ENCODE measurements at regions not wholly inside any gene's neighbourhood (a gene's known extent, or its start where the extent isn't known, plus 50 kb on each side); places are given as distances from the start of the nearest gene placed in this dataset.

DNA sequence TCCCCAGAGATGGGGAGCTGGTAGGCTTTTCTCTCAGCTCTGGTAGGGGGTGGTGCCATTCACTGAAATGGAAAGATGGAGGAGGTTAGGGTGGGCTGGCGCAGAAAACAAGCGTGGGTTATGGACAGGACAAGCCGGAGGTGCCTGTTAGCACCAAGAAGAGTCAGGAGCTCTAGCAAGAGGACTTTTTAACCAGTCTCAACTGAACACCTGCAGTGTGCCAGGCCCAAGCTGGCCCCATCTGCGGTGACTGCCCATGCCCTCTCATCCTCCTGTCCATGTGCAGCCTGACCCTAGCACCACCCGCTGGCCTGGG, 254.4 kb downstream of the RHOU start:
- no peaks in the 10 kb centered on the region for H3K79me2 ChIP-seq (ENCODE audit: insufficient read depth, low read length)

DNA sequence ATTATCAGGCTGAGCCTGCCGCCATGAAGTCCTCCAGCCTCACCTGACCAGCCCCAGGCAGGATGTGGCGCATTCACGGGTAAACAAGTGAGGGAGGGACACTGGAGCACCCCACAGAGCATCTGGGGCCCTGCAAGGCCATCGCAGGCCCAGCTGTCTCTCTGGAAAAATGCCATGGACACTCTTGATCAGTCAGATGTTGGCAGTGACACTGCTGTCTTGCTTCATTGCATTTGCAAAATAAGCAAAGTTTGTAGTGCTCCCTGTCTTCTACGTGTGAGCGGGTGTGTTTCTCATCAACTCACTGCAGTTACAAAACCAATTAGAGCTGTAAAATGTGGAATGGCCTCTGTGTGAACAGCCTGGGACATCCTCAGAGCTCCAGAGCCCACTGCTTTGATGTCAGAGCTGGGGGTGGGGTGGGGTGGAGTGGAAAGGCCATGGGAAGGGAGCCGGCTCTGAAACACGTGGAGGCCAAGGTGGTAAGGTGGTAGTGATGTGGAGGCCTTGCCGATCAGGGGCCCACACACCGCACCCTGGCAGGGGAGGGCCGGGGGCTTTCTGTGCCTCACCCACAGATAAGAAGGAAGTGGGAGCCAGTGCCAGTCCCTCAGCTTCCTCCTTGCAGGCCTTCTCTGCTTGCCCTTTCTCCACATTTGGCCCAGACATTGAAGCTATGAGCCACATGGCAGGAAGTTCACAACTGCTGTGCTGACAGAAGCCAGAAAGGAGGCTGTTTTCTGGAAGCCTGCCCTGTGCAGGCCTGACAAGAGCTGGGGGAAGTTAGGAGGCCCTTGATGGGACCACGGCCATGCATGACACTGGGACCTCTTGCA, 254.9 kb downstream of the RHOU start:
- H3K4me2 ChIP-seq (replicated peaks; ENCODE audit: extremely low read depth, low read length, poor library complexity, severe bottlenecking), result peak overlapping the region; percentile 19
- TF ChIP-seq, protein P1, sequence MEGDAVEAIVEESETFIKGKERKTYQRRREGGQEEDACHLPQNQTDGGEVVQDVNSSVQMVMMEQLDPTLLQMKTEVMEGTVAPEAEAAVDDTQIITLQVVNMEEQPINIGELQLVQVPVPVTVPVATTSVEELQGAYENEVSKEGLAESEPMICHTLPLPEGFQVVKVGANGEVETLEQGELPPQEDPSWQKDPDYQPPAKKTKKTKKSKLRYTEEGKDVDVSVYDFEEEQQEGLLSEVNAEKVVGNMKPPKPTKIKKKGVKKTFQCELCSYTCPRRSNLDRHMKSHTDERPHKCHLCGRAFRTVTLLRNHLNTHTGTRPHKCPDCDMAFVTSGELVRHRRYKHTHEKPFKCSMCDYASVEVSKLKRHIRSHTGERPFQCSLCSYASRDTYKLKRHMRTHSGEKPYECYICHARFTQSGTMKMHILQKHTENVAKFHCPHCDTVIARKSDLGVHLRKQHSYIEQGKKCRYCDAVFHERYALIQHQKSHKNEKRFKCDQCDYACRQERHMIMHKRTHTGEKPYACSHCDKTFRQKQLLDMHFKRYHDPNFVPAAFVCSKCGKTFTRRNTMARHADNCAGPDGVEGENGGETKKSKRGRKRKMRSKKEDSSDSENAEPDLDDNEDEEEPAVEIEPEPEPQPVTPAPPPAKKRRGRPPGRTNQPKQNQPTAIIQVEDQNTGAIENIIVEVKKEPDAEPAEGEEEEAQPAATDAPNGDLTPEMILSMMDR (IDR thresholded peaks at IDR 0.05), result no peak

More for the DNA sequence above, 254.4 kb downstream of the RHOU start:
- H2AFZ ChIP-seq (ENCODE audit: insufficient read depth, low read depth, low read length, poor library complexity, severe bottlenecking), result peak overlapping the region; percentile 36
- no peak overlapping the region for H3K4me3 ChIP-seq (replicated peaks in 1 of 3; ENCODE audit: low read depth in 2 of 3, low read length in 3 of 3)
- peaks cover 93% of the 10 kb centered on the region for H3K4me1 Mint-ChIP-seq
- no peaks in the 10 kb centered on the region for H3K9me3 Mint-ChIP-seq
- peak overlapping the region; percentile 92 to 98 (median 96) for H3K27ac Mint-ChIP-seq
- no peak overlapping the region for H3K9ac ChIP-seq (ENCODE audit: insufficient read depth, low read length, poor library complexity, severe bottlenecking)
- H3K36me3 ChIP-seq (replicated peaks in 1 of 2; ENCODE audit: control insufficient read depth in 1 of 2, insufficient read depth in 2 of 2, low read length in 2 of 2), result no peaks in the 10 kb centered on the region
- H3K27ac ChIP-seq (ENCODE audit: low read depth in 1 of 2, low read length in 2 of 2), result peak overlapping the region; percentile 91 to 92
- WGBS (ENCODE audit: insufficient coverage), result 95% methylated on average over 3 of the region's 5 CpGs
- DNase-seq, result no peak
- H3K27me3 ChIP-seq (ENCODE audit: control insufficient read depth in 2 of 2, insufficient read depth in 2 of 2, low read length in 2 of 2), result no peaks in the 10 kb centered on the region
- intact Hi-C loops (cut with micrococcal nuclease), result loop anchor here in 1 of 2 donors (5.0 kb wide), 1 partner anchor 78 kb away; no protein-coding TSS in a partner anchor
- H4K20me1 ChIP-seq (ENCODE audit: insufficient read depth, low read length), result no peaks in the 10 kb centered on the region
- H3K4me1 ChIP-seq (ENCODE audit: control insufficient read depth in 1 of 2, insufficient read depth in 2 of 2, low read length in 2 of 2), result peaks cover 86 to 96% of the 10 kb centered on the region in 2 donors
- TF ChIP-seq, protein P1 (IDR thresholded peaks at IDR 0.05), result no peak
- H3K4me2 ChIP-seq (replicated peaks; ENCODE audit: extremely low read depth, low read length, poor library complexity, severe bottlenecking), result peak overlapping the region; percentile 19
- H3K9me3 ChIP-seq (replicated peaks in 1 of 2; ENCODE audit: control insufficient read depth in 1 of 2, insufficient read depth in 1 of 2, low read length in 2 of 2), result no peaks in the 10 kb centered on the region
- H3K27me3 Mint-ChIP-seq (ENCODE audit: low read depth in 3 of 3), result no peaks in the 10 kb centered on the region
- H3K4me3 Mint-ChIP-seq, result no peak overlapping the region
- peaks cover 4 to 7% of the 10 kb centered on the region in 2 donors for H3K36me3 Mint-ChIP-seq

More for the DNA sequence above, 254.9 kb downstream of the RHOU start:
- Histone ChIP-seq H3K4me1 (ENCODE audit: control insufficient read depth in 1 of 2, insufficient read depth in 2 of 2, low read length in 2 of 2) (peaks cover 86 to 96% of the 10 kb centered on the region in 2 donors), H3K9ac (ENCODE audit: insufficient read depth, low read length, poor library complexity, severe bottlenecking) (peak overlapping the region; percentile 58), H2AFZ (ENCODE audit: insufficient read depth, low read depth, low read length, poor library complexity, severe bottlenecking) (peak overlapping the region; percentile 36), H3K79me2 (ENCODE audit: insufficient read depth, low read length) (no peaks in the 10 kb centered on the region), H3K4me3 (replicated peaks in 1 of 3; ENCODE audit: low read depth in 2 of 3, low read length in 3 of 3) (peak overlapping the region in 1 of 3 experiments; percentile 23), H3K27ac (ENCODE audit: low read depth in 1 of 2, low read length in 2 of 2) (peak overlapping the region; percentile 91 to 92), H3K27me3 (ENCODE audit: control insufficient read depth in 2 of 2, insufficient read depth in 2 of 2, low read length in 2 of 2) (no peaks in the 10 kb centered on the region), H4K20me1 (ENCODE audit: insufficient read depth, low read length) (no peaks in the 10 kb centered on the region), H3K9me3 (replicated peaks in 1 of 2; ENCODE audit: control insufficient read depth in 1 of 2, insufficient read depth in 1 of 2, low read length in 2 of 2) (no peaks in the 10 kb centered on the region), H3K36me3 (replicated peaks in 1 of 2; ENCODE audit: control insufficient read depth in 1 of 2, insufficient read depth in 2 of 2, low read length in 2 of 2) (no peaks in the 10 kb centered on the region)
- H3K27me3 Mint-ChIP-seq (ENCODE audit: low read depth in 3 of 3), result no peaks in the 10 kb centered on the region
- 14% methylated on average over 10 of the region's 12 CpGs for WGBS (ENCODE audit: insufficient coverage)
- H3K27ac Mint-ChIP-seq, result peak overlapping the region; percentile 92 to 98 (median 96)
- peaks cover 93% of the 10 kb centered on the region for H3K4me1 Mint-ChIP-seq
- intact Hi-C loops (cut with micrococcal nuclease), result loop anchor here in 1 of 2 donors (5.0 to 10.0 kb wide), 4 partner anchors 37 to 235 kb away; no protein-coding TSS in a partner anchor
- H3K9me3 Mint-ChIP-seq, result no peaks in the 10 kb centered on the region
- peak overlapping the region in 1 of 2 donors; percentile 39 for H3K4me3 Mint-ChIP-seq
- peak; percentile 86 to 93 (median 87) for DNase-seq
- peaks cover 4 to 7% of the 10 kb centered on the region in 2 donors for H3K36me3 Mint-ChIP-seq

All from CD14-positive monocyte (primary cell).